ENCODE measurements at regions not wholly inside any gene's neighbourhood (a gene's known extent, or its start where the extent isn't known, plus 50 kb on each side); places are given as distances from the start of the nearest gene placed in this dataset.

GRCh38 chrX:2608638-2609430, 82.3 kb upstream of the CD99 start:
- intact Hi-C loops (cut with micrococcal nuclease; ENCODE audit: unreplicated experiment) = no loop called here
- RAD21 ChIA-PET (ENCODE audit: unreplicated experiment) = no interaction called here
- Histone ChIP-seq H3K4me2 (ENCODE audit: control insufficient read depth, insufficient read depth) (peak overlapping the region; percentile 68), H3K4me1 (ENCODE audit: control insufficient read depth, insufficient read depth, low read length) (no peaks in the 10 kb centered on the region), H3K36me3 (ENCODE audit: control insufficient read depth in 2 of 2, insufficient read depth in 2 of 2, low read length in 1 of 2) (no peaks in the 10 kb centered on the region), H3K79me2 (ENCODE audit: control insufficient read depth, insufficient read depth, low read length) (peaks cover 5% of the 10 kb centered on the region), H2AFZ (ENCODE audit: control insufficient read depth, low read depth, low read length) (peak overlapping the region; percentile 61), H3K9me3 (replicated peaks; ENCODE audit: control insufficient read depth, insufficient read depth, low read length) (no peaks in the 10 kb centered on the region; the same call in 2 of the 3 replicates), H3K9ac (ENCODE audit: control insufficient read depth, insufficient read depth, low read length) (peak overlapping the region; percentile 78), H4K20me1 (ENCODE audit: control insufficient read depth, insufficient read depth) (no peaks in the 10 kb centered on the region), H3K27ac (ENCODE audit: control insufficient read depth, insufficient read depth) (peak overlapping the region; percentile 59), H3K4me3 (peak overlapping the region; percentile 97), H3K27me3 (replicated peaks in 1 of 2; ENCODE audit: control insufficient read depth in 2 of 2, insufficient read depth in 2 of 2, low read length in 1 of 2) (no peaks in the 10 kb centered on the region)
- SMC1A ChIA-PET (ENCODE audit: uncharacterized antibody, unreplicated experiment) = no interaction called here
- ATAC-seq (peak; percentile 96), FAIRE-seq (no peak), DNase-seq (ENCODE audit: low read depth, low spot score) (no peak)
- under 1% methylated on average over 38 of the region's 63 CpGs for WGBS (ENCODE audit: insufficient coverage, insufficient replicate concordance, low lambda C conversion rate, missing lambda C conversion rate)
- BruUV-seq (replicated peaks) = no TSS peak
- in situ Hi-C loops (cut with MboI) = loop anchor here (5.0 kb wide), 1 partner anchor 947 kb away; no protein-coding TSS in a partner anchor
- POLR2A ChIA-PET = no interaction called here
- CTCF ChIA-PET = no interaction called here
- TF ChIP-seq MYB (IDR thresholded peaks at IDR 0.05; ENCODE audit: borderline replicate concordance, low read depth, low read length) (no peak), EED (IDR thresholded peaks at IDR 0.05; ENCODE audit: low read depth) (peak; percentile 71), SRF (IDR thresholded peaks at IDR 0.05; ENCODE audit: low read depth in 2 of 2, low read length in 2 of 2) (no peak), PML (IDR thresholded peaks at IDR 0.05; ENCODE audit: low read length) (no peak), ZNF384 (IDR thresholded peaks at IDR 0.05; ENCODE audit: borderline replicate concordance, low read depth, low read length) (no peak), MTA3 (IDR thresholded peaks at IDR 0.05; ENCODE audit: borderline replicate concordance, low read length) (no peak), CBX5 (IDR thresholded peaks at IDR 0.05; ENCODE audit: low read depth) (no peak), NFYA (IDR thresholded peaks at IDR 0.05; ENCODE audit: borderline replicate concordance, low read depth, low read length) (no peak)
- TF ChIP-seq, protein P1, sequence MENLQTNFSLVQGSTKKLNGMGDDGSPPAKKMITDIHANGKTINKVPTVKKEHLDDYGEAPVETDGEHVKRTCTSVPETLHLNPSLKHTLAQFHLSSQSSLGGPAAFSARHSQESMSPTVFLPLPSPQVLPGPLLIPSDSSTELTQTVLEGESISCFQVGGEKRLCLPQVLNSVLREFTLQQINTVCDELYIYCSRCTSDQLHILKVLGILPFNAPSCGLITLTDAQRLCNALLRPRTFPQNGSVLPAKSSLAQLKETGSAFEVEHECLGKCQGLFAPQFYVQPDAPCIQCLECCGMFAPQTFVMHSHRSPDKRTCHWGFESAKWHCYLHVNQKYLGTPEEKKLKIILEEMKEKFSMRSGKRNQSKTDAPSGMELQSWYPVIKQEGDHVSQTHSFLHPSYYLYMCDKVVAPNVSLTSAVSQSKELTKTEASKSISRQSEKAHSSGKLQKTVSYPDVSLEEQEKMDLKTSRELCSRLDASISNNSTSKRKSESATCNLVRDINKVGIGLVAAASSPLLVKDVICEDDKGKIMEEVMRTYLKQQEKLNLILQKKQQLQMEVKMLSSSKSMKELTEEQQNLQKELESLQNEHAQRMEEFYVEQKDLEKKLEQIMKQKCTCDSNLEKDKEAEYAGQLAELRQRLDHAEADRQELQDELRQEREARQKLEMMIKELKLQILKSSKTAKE (IDR thresholded peaks at IDR 0.05; ENCODE audit: low read depth, poor library complexity, severe bottlenecking) = no peak
- TF ChIP-seq, protein P2, sequence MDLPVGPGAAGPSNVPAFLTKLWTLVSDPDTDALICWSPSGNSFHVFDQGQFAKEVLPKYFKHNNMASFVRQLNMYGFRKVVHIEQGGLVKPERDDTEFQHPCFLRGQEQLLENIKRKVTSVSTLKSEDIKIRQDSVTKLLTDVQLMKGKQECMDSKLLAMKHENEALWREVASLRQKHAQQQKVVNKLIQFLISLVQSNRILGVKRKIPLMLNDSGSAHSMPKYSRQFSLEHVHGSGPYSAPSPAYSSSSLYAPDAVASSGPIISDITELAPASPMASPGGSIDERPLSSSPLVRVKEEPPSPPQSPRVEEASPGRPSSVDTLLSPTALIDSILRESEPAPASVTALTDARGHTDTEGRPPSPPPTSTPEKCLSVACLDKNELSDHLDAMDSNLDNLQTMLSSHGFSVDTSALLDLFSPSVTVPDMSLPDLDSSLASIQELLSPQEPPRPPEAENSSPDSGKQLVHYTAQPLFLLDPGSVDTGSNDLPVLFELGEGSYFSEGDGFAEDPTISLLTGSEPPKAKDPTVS (IDR thresholded peaks at IDR 0.05; ENCODE audit: low read depth, low read length) = no peak
- TF ChIP-seq, protein P3, sequence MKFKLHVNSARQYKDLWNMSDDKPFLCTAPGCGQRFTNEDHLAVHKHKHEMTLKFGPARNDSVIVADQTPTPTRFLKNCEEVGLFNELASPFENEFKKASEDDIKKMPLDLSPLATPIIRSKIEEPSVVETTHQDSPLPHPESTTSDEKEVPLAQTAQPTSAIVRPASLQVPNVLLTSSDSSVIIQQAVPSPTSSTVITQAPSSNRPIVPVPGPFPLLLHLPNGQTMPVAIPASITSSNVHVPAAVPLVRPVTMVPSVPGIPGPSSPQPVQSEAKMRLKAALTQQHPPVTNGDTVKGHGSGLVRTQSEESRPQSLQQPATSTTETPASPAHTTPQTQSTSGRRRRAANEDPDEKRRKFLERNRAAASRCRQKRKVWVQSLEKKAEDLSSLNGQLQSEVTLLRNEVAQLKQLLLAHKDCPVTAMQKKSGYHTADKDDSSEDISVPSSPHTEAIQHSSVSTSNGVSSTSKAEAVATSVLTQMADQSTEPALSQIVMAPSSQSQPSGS (IDR thresholded peaks at IDR 0.05; ENCODE audit: low read length) = no peak
- TF ChIP-seq, protein P4, sequence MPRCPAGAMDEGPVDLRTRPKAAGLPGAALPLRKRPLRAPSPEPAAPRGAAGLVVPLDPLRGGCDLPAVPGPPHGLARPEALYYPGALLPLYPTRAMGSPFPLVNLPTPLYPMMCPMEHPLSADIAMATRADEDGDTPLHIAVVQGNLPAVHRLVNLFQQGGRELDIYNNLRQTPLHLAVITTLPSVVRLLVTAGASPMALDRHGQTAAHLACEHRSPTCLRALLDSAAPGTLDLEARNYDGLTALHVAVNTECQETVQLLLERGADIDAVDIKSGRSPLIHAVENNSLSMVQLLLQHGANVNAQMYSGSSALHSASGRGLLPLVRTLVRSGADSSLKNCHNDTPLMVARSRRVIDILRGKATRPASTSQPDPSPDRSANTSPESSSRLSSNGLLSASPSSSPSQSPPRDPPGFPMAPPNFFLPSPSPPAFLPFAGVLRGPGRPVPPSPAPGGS (IDR thresholded peaks at IDR 0.05; ENCODE audit: borderline replicate concordance, insufficient read depth, low read depth, low read length, poor library complexity, severe bottlenecking) = no peak
- TF ChIP-seq, protein P5, sequence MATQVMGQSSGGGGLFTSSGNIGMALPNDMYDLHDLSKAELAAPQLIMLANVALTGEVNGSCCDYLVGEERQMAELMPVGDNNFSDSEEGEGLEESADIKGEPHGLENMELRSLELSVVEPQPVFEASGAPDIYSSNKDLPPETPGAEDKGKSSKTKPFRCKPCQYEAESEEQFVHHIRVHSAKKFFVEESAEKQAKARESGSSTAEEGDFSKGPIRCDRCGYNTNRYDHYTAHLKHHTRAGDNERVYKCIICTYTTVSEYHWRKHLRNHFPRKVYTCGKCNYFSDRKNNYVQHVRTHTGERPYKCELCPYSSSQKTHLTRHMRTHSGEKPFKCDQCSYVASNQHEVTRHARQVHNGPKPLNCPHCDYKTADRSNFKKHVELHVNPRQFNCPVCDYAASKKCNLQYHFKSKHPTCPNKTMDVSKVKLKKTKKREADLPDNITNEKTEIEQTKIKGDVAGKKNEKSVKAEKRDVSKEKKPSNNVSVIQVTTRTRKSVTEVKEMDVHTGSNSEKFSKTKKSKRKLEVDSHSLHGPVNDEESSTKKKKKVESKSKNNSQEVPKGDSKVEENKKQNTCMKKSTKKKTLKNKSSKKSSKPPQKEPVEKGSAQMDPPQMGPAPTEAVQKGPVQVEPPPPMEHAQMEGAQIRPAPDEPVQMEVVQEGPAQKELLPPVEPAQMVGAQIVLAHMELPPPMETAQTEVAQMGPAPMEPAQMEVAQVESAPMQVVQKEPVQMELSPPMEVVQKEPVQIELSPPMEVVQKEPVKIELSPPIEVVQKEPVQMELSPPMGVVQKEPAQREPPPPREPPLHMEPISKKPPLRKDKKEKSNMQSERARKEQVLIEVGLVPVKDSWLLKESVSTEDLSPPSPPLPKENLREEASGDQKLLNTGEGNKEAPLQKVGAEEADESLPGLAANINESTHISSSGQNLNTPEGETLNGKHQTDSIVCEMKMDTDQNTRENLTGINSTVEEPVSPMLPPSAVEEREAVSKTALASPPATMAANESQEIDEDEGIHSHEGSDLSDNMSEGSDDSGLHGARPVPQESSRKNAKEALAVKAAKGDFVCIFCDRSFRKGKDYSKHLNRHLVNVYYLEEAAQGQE (IDR thresholded peaks at IDR 0.05; ENCODE audit: low read depth, low read length) = no peak

Measured in GM12878 (cell line).